ENCODE measurements at regions not wholly inside any gene's neighbourhood (a gene's known extent, or its start where the extent isn't known, plus 50 kb on each side); places are given as distances from the start of the nearest gene placed in this dataset.

GRCh38 chr13:65336916-65337315 lies 1893.2 kb downstream of the PCDH9 start:
- no peak overlapping the region for H2AFZ ChIP-seq (ENCODE audit: low read depth, low read length)
- H3K9ac ChIP-seq (replicated peaks; ENCODE audit: extremely low read depth, insufficient read depth, low read length), result no peak overlapping the region
- no peak overlapping the region for H3K4me2 ChIP-seq (ENCODE audit: insufficient read depth, low read length)
- H4K20me1 ChIP-seq (replicated peaks; ENCODE audit: control insufficient read depth, extremely low read depth, insufficient read depth, low read length), result no peaks in the 10 kb centered on the region
- H3K27me3 ChIP-seq (ENCODE audit: control insufficient read depth in 2 of 2, insufficient read depth in 2 of 2, low read length in 2 of 2), result no peaks in the 10 kb centered on the region
- CTCF ChIA-PET, result no interaction called here
- dilution Hi-C loops (cut with MboI; ENCODE audit: extremely low pct_ligation_motif_present, low sequenced_read_pairs) (no loop called here), intact Hi-C loops (cut with micrococcal nuclease) (no loop called here)
- DNase-seq (ENCODE audit: low read depth, low spot score) (no peak), FAIRE-seq (no peak)
- no peaks in the 10 kb centered on the region for H3K36me3 ChIP-seq (ENCODE audit: control insufficient read depth in 2 of 2, extremely low read depth in 1 of 2, insufficient read depth in 2 of 2, low read length in 2 of 2)
- no peaks in the 10 kb centered on the region for H3K9me3 ChIP-seq (replicated peaks; ENCODE audit: control insufficient read depth, insufficient read depth, low read length)
- no TSS peak for BruUV-seq (replicated peaks)
- TF ChIP-seq EZH2 (IDR thresholded peaks at IDR 0.05; ENCODE audit: borderline replicate concordance, low read depth, low read length, severe bottlenecking), result no peak
- TF ChIP-seq, protein P1, sequence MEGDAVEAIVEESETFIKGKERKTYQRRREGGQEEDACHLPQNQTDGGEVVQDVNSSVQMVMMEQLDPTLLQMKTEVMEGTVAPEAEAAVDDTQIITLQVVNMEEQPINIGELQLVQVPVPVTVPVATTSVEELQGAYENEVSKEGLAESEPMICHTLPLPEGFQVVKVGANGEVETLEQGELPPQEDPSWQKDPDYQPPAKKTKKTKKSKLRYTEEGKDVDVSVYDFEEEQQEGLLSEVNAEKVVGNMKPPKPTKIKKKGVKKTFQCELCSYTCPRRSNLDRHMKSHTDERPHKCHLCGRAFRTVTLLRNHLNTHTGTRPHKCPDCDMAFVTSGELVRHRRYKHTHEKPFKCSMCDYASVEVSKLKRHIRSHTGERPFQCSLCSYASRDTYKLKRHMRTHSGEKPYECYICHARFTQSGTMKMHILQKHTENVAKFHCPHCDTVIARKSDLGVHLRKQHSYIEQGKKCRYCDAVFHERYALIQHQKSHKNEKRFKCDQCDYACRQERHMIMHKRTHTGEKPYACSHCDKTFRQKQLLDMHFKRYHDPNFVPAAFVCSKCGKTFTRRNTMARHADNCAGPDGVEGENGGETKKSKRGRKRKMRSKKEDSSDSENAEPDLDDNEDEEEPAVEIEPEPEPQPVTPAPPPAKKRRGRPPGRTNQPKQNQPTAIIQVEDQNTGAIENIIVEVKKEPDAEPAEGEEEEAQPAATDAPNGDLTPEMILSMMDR (IDR thresholded peaks at IDR 0.05; ENCODE audit: extremely low read depth in 1 of 2, insufficient read depth in 1 of 2, low read depth in 1 of 2, low read length in 2 of 2), result no peak
- TF ChIP-seq JUN (IDR thresholded peaks at IDR 0.05; ENCODE audit: borderline replicate concordance, insufficient read depth, insufficient read length, low read depth), result no peak
- no peak for TF ChIP-seq GATA2 (IDR thresholded peaks at IDR 0.05; ENCODE audit: insufficient read depth, insufficient read length, low read depth, low read length)
- no peak for TF ChIP-seq FOS (IDR thresholded peaks at IDR 0.05; ENCODE audit: borderline replicate concordance, insufficient read depth, low read length)
- no peak for TF ChIP-seq POLR2A (IDR thresholded peaks at IDR 0.05; ENCODE audit: low read depth, low read length)
- TF ChIP-seq MYC (IDR thresholded peaks at IDR 0.05; ENCODE audit: low read depth, low read length), result no peak
- TF ChIP-seq POLR2AphosphoS5 (IDR thresholded peaks at IDR 0.05; ENCODE audit: insufficient read depth, low read depth, low read length), result no peak
- TF ChIP-seq, protein P2, sequence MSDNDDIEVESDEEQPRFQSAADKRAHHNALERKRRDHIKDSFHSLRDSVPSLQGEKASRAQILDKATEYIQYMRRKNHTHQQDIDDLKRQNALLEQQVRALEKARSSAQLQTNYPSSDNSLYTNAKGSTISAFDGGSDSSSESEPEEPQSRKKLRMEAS (IDR thresholded peaks at IDR 0.05; ENCODE audit: insufficient read depth, insufficient read length), result no peak
- H3K9me1 ChIP-seq (replicated peaks; ENCODE audit: control insufficient read depth, extremely low read depth, insufficient read depth, low read length), result no peaks in the 10 kb centered on the region
- no peaks in the 10 kb centered on the region for H3K4me1 ChIP-seq (ENCODE audit: control insufficient read depth, extremely low read depth, insufficient read depth, low read length)
- H3K4me3 ChIP-seq (replicated peaks in 1 of 3; ENCODE audit: insufficient read depth in 1 of 3, low read depth in 1 of 3, low read length in 3 of 3), result no peak overlapping the region
- no peaks in the 10 kb centered on the region for H3K79me2 ChIP-seq (ENCODE audit: control insufficient read depth, insufficient read depth, low read length)
- POLR2A ChIA-PET, result no interaction called here
- H3K27ac ChIP-seq (ENCODE audit: insufficient read depth, low read depth, low read length), result no peak overlapping the region

Measured in endothelial cell of umbilical vein (primary cell).